Testis (tissue), 2 donors: ENCODE measurements at regions not wholly inside any gene's neighbourhood (a gene's known extent, or its start where the extent isn't known, plus 50 kb on each side); places are given as distances from the start of the nearest gene placed in this dataset.

Source experiments
- DNase-seq: peaks from one replicate; pipeline ENCODE4 v3.0.0-alpha.2; 2019
- H3K27ac ChIP-seq, 2 donors: fragments of 200-600 bp; sonication (generic); one replicate each; pipeline ENCODE4 v1.5.1; 2019
- H3K27me3 ChIP-seq: fragments of 200-600 bp; sonication (generic); one replicate; pipeline ENCODE4 v1.5.1; 2019
- H3K36me3 ChIP-seq: fragments of 200-600 bp; sonication (generic); one replicate; pipeline ENCODE4 v1.5.1; 2017; ENCODE audit warnings: low read depth; ENCODE audit errors: missing control alignments
- H3K4me1 ChIP-seq: fragments of 200-600 bp; sonication (generic); one replicate; pipeline ENCODE4 v1.5.1; 2019
- H3K4me3 ChIP-seq, 2 donors: fragments of 200-600 bp; sonication (generic); one replicate each; pipeline ENCODE4 v1.5.1; 2017 to 2019
- H3K9me3 ChIP-seq: fragments of 200-600 bp; sonication (generic); one replicate; pipeline ENCODE4 v1.5.1; 2017
- POLR2A ChIP-seq: fragments of 450-650 bp; IDR thresholded peaks from one replicate; pipeline ENCODE4 v1.6.1; 2017; ENCODE audit warnings: antibody characterized with exemption, mild to moderate bottlenecking, moderate library complexity
- WGBS, 2 donors: methylation state at CpG; one replicate each; pipeline ENCODE4 v1.1.5; 2018; 5-methylcytosine and 5-hydroxymethylcytosine counted together
- intact Hi-C: fragments of 100-400 bp; cut with DNase I; formaldehyde crosslinking; loops from one replicate; pipeline ENCODE4 v1.15.1; 2023; ENCODE audit warnings: low total_unique reads
- TF ChIP-seq, protein P1 (sequence below), 3 experiments: fragments of 450-650 bp in 2 of 3; fragments of 200-600 bp in 1 of 3; sonication (generic) in 1 of 3; IDR thresholded peaks; one replicate each; pipeline ENCODE4 v1.5.1; 2016 to 2019; ENCODE audit warnings: antibody characterized with exemption in 3 of 3, mild to moderate bottlenecking in 2 of 3, moderate library complexity in 1 of 3

DNA sequence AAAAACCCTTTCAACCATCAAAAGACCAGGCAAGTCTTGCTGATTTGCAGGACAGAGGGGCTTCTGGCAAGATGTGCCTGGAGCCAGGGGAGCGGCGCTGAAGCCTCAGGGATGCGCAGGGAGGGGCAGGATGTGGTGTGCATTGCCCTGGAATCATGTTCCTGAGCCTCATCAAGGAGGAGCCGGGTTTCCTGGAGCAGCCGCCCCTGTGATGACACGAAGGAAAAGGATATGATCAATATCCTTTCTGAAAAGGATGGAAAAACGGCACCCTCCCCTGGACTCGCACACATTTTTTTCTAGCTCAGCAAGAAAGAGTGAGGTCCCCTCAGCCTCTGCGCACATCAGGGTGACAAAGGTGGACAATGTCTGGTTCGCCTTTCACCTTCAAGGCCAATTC lies 173.1 kb upstream of the SSTR4 start:
- no peak for DNase-seq
- Histone ChIP-seq H3K4me3 (no peak overlapping the region), H3K9me3 (no peaks in the 10 kb centered on the region), H3K27me3 (no peaks in the 10 kb centered on the region), H3K36me3 (no peaks in the 10 kb centered on the region), H3K27ac (no peak overlapping the region), H3K4me1 (no peaks in the 10 kb centered on the region)
- WGBS, 2 donors, result 81 to 82% methylated on average over 10 of the region's 10 CpGs
- intact Hi-C loops, result no loop called here
- TF ChIP-seq POLR2A, result no peak
- TF ChIP-seq, protein P1, sequence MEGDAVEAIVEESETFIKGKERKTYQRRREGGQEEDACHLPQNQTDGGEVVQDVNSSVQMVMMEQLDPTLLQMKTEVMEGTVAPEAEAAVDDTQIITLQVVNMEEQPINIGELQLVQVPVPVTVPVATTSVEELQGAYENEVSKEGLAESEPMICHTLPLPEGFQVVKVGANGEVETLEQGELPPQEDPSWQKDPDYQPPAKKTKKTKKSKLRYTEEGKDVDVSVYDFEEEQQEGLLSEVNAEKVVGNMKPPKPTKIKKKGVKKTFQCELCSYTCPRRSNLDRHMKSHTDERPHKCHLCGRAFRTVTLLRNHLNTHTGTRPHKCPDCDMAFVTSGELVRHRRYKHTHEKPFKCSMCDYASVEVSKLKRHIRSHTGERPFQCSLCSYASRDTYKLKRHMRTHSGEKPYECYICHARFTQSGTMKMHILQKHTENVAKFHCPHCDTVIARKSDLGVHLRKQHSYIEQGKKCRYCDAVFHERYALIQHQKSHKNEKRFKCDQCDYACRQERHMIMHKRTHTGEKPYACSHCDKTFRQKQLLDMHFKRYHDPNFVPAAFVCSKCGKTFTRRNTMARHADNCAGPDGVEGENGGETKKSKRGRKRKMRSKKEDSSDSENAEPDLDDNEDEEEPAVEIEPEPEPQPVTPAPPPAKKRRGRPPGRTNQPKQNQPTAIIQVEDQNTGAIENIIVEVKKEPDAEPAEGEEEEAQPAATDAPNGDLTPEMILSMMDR (IDR thresholded peaks at IDR 0.05), result no peak

GRCh38 chr20:22862671-22863230 lies 172.4 kb upstream of the SSTR4 start:
- H3K36me3 ChIP-seq, result no peaks in the 10 kb centered on the region
- TF ChIP-seq, protein P1 (IDR thresholded peaks at IDR 0.05), result no peak
- no peak for TF ChIP-seq POLR2A
- H3K9me3 ChIP-seq, result no peaks in the 10 kb centered on the region
- H3K27me3 ChIP-seq, result no peaks in the 10 kb centered on the region
- H3K4me1 ChIP-seq, result no peaks in the 10 kb centered on the region
- WGBS, 2 donors, result 84 to 85% methylated on average over 11 of the region's 11 CpGs
- intact Hi-C loops, result no loop called here
- no peak overlapping the region for H3K27ac ChIP-seq
- DNase-seq, result no peak
- no peak overlapping the region for H3K4me3 ChIP-seq

GRCh38 chr20:22863826-22864225 lies 171.3 kb upstream of the SSTR4 start:
- Histone ChIP-seq H3K4me1 (no peaks in the 10 kb centered on the region), H3K9me3 (no peaks in the 10 kb centered on the region), H3K27ac (no peak overlapping the region), H3K27me3 (no peaks in the 10 kb centered on the region), H3K4me3 (no peak overlapping the region), H3K36me3 (no peaks in the 10 kb centered on the region)
- TF ChIP-seq POLR2A, result no peak
- TF ChIP-seq, protein P1 (IDR thresholded peaks at IDR 0.05), result no peak
- intact Hi-C loops, result no loop called here
- 42 to 58% methylated on average over 4 of the region's 4 CpGs for WGBS, 2 donors
- DNase-seq, result no peak

- Histone ChIP-seq H3K27ac (no peak overlapping the region), H3K4me3 (no peak overlapping the region), H3K36me3 (no peaks in the 10 kb centered on the region), H3K4me1 (no peaks in the 10 kb centered on the region), H3K27me3 (no peaks in the 10 kb centered on the region), H3K9me3 (no peaks in the 10 kb centered on the region)
- DNase-seq, result no peak
- intact Hi-C loops, result no loop called here
- TF ChIP-seq, protein P1 (IDR thresholded peaks at IDR 0.05), result no peak
- no peak for TF ChIP-seq POLR2A
- 42 to 47% methylated on average over 2 of the region's 2 CpGs for whole genome bisulfite sequencing, 2 donors
These were observed 168.2 kb upstream of the SSTR4 start for GRCh38 chr20:22866812-22867341.

DNA sequence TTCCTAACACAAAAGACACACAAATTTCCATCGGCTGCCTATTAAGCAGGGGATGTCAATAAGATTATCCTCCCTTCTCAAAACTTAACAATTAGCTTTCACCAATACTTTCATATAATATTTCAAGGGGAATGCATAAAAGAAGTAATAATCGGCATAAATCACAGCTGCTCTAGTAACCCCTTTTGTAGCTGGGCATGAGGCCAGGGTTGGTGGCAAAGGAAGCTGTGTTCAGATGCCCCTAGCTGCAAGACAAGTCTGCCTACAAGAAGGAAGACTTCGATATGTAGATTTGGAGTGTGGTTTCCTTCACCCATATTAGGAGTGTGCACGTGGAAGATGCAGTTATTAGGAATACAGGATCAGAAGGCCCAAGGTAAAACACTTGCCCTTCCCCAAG lies 156.9 kb upstream of the SSTR4 start:
- Histone ChIP-seq H3K27ac (no peak overlapping the region), H3K27me3 (no peaks in the 10 kb centered on the region), H3K4me3 (no peak overlapping the region), H3K9me3 (no peaks in the 10 kb centered on the region), H3K36me3 (no peaks in the 10 kb centered on the region), H3K4me1 (no peaks in the 10 kb centered on the region)
- WGBS, 2 donors, result 86 to 96% methylated on average over 4 of the region's 4 CpGs
- TF ChIP-seq, protein P1 (IDR thresholded peaks at IDR 0.05), result no peak
- no peak for TF ChIP-seq POLR2A
- intact Hi-C loops, result no loop called here
- DNase-seq, result no peak
